Smooth muscle cell (in vitro differentiated cells): ENCODE measurements at regions not wholly inside any gene's neighbourhood (a gene's known extent, or its start where the extent isn't known, plus 50 kb on each side); places are given as distances from the start of the nearest gene placed in this dataset.

Experiments
- DNase-seq: peaks from one replicate; lab custom pipeline; 2025; ENCODE audit not compliant: unreplicated experiment; lab: John Stamatoyannopoulos, UW
- H2AFZ ChIP-seq: fragments of 200-600 bp; sonication (generic); 2 replicates; pipeline ENCODE4 v1.6.0; 2016; ENCODE audit warnings: antibody characterized with exemption, low read depth, mild to moderate bottlenecking
- H3F3A ChIP-seq: fragments of 200-600 bp; sonication (generic); 2 replicates; pipeline ENCODE4 v1.6.0; 2017; ENCODE audit warnings: antibody characterized with exemption, low read depth
- H3K27ac ChIP-seq: fragments of 200-600 bp; sonication (generic); 2 replicates; pipeline ENCODE4 v1.5.1; 2016; ENCODE audit warnings: low read depth, mild to moderate bottlenecking
- H3K27me3 ChIP-seq: fragments of 200-600 bp; sonication (generic); 2 replicates; pipeline ENCODE4 v1.6.1; 2016; ENCODE audit warnings: low read depth, mild to moderate bottlenecking
- H3K36me3 ChIP-seq: fragments of 200-600 bp; sonication (generic); 2 replicates; pipeline ENCODE4 v1.5.1; 2016; ENCODE audit warnings: low read depth
- H3K4me1 ChIP-seq: fragments of 200-600 bp; sonication (generic); 2 replicates; pipeline ENCODE4 v1.5.1; 2016; ENCODE audit warnings: low read depth
- H3K4me2 ChIP-seq: fragments of 200-600 bp; sonication (generic); 2 replicates; pipeline ENCODE4 v1.6.0; 2016; ENCODE audit warnings: mild to moderate bottlenecking
- H3K4me3 ChIP-seq: fragments of 200-600 bp; sonication (generic); 2 replicates; pipeline ENCODE4 v1.5.1; 2016; ENCODE audit warnings: mild to moderate bottlenecking
- H3K79me2 ChIP-seq: fragments of 200-600 bp; sonication (generic); 2 replicates; pipeline ENCODE4 v1.6.0; 2016; ENCODE audit warnings: low read depth, mild to moderate bottlenecking
- H3K9ac ChIP-seq: fragments of 200-600 bp; sonication (generic); 2 replicates; pipeline ENCODE4 v1.6.0; 2016; ENCODE audit warnings: low read depth
- H3K9me3 ChIP-seq: fragments of 200-600 bp; sonication (generic); replicated peaks from 2 replicates; pipeline ENCODE4 v1.5.1; 2016; ENCODE audit warnings: low read depth
- H4K20me1 ChIP-seq: fragments of 200-600 bp; sonication (generic); 2 replicates; pipeline ENCODE4 v1.6.0; 2016; ENCODE audit warnings: low read depth
- CTCF ChIP-seq: fragments of 200-600 bp; sonication (generic); IDR thresholded peaks from 2 replicates; pipeline ENCODE4 v1.5.1; 2017; ENCODE audit warnings: borderline replicate concordance, mild to moderate bottlenecking, antibody characterized with exemption; ENCODE audit not compliant: insufficient read depth, poor library complexity, severe bottlenecking
- WGBS: methylation state at CpG from one replicate; pipeline ENCODE4 v1.1.7; 2016; ENCODE audit warnings: low lambda C conversion rate; 5-methylcytosine and 5-hydroxymethylcytosine counted together

- no peaks in the 10 kb centered on the region for H3K36me3 ChIP-seq
- H3K4me3 ChIP-seq = no peak overlapping the region
- no peak overlapping the region for H2AFZ ChIP-seq
- H3K4me2 ChIP-seq = no peak overlapping the region
- no peak overlapping the region for H3K9ac ChIP-seq
- H3K9me3 ChIP-seq = no peaks in the 10 kb centered on the region
- H4K20me1 ChIP-seq = no peaks in the 10 kb centered on the region
- no peaks in the 10 kb centered on the region for H3K27me3 ChIP-seq
- no peak for TF ChIP-seq CTCF
- H3K79me2 ChIP-seq = no peaks in the 10 kb centered on the region
- WGBS = 4% methylated on average over 15 of the region's 15 CpGs
- no peak overlapping the region for H3K27ac ChIP-seq
- no peaks in the 10 kb centered on the region for H3K4me1 ChIP-seq
- no peaks in the 10 kb centered on the region for H3F3A ChIP-seq
- no peak for DNase-seq
These were observed 82.2 kb upstream of the RNU2-1 start for GRCh38 chr17:43315858-43316521.

- no peaks in the 10 kb centered on the region for H3F3A ChIP-seq
- H3K36me3 ChIP-seq = no peaks in the 10 kb centered on the region
- WGBS = under 1% methylated on average over 22 of the region's 32 CpGs
- H3K4me2 ChIP-seq = no peak overlapping the region
- no peak overlapping the region for H2AFZ ChIP-seq
- H3K79me2 ChIP-seq = no peaks in the 10 kb centered on the region
- no peak for TF ChIP-seq CTCF
- H4K20me1 ChIP-seq = no peaks in the 10 kb centered on the region
- H3K27ac ChIP-seq = no peak overlapping the region
- DNase-seq = no peak
- H3K9ac ChIP-seq = no peak overlapping the region
- no peak overlapping the region for H3K4me3 ChIP-seq
- no peaks in the 10 kb centered on the region for H3K27me3 ChIP-seq
- no peaks in the 10 kb centered on the region for H3K4me1 ChIP-seq
- H3K9me3 ChIP-seq = no peaks in the 10 kb centered on the region
These were observed 81.6 kb upstream of the RNU2-1 start for GRCh38 chr17:43315369-43315768.

- TF ChIP-seq CTCF = no peak
- peaks cover under 1% of the 10 kb centered on the region for H3F3A ChIP-seq
- no peak overlapping the region for H2AFZ ChIP-seq
- H3K4me1 ChIP-seq = no peaks in the 10 kb centered on the region
- no peak overlapping the region for H3K27ac ChIP-seq
- no peaks in the 10 kb centered on the region for H3K79me2 ChIP-seq
- H3K4me2 ChIP-seq = no peak overlapping the region
- H4K20me1 ChIP-seq = no peaks in the 10 kb centered on the region
- 97% methylated on average over 3 of the region's 3 CpGs for WGBS
- no peak overlapping the region for H3K4me3 ChIP-seq
- H3K9me3 ChIP-seq = no peaks in the 10 kb centered on the region
- no peak for DNase-seq
- no peak overlapping the region for H3K9ac ChIP-seq
- no peaks in the 10 kb centered on the region for H3K36me3 ChIP-seq
- no peaks in the 10 kb centered on the region for H3K27me3 ChIP-seq
These were observed 80.8 kb upstream of the RNU2-1 start for GRCh38 chr17:43314611-43315011.

- no peak for TF ChIP-seq CTCF
- no peaks in the 10 kb centered on the region for H3K27me3 ChIP-seq
- H3K9me3 ChIP-seq = no peaks in the 10 kb centered on the region
- H3K27ac ChIP-seq = no peak overlapping the region
- no peak for DNase-seq
- H3F3A ChIP-seq = peaks cover 6% of the 10 kb centered on the region
- no peaks in the 10 kb centered on the region for H3K4me1 ChIP-seq
- H3K9ac ChIP-seq = no peak overlapping the region
- no peak overlapping the region for H2AFZ ChIP-seq
- H3K79me2 ChIP-seq = no peaks in the 10 kb centered on the region
- H3K4me2 ChIP-seq = no peak overlapping the region
- H3K36me3 ChIP-seq = no peaks in the 10 kb centered on the region
- no peak overlapping the region for H3K4me3 ChIP-seq
- no peaks in the 10 kb centered on the region for H4K20me1 ChIP-seq
- 94% methylated on average over 5 of the region's 5 CpGs for WGBS
These were observed 78.2 kb upstream of the RNU2-1 start for GRCh38 chr17:43312011-43312410.
